Tibial artery (tissue), 4 donors: ENCODE measurements at regions not wholly inside any gene's neighbourhood (a gene's known extent, or its start where the extent isn't known, plus 50 kb on each side); places are given as distances from the start of the nearest gene placed in this dataset.

ENCODE experiments used
- DNase-seq, 2 donors: peaks; one replicate each; pipeline ENCODE4 v3.0.0-alpha.2; 2019
- H3K27ac ChIP-seq, 2 donors: fragments of 200-600 bp; sonication (generic) in 1 of 2; 1 replicate in 1 of 2; 2 replicates in 1 of 2; pipeline ENCODE4 v1.5.1; 2018 to 2019; ENCODE audit warnings: mild to moderate bottlenecking in 1 of 2
- H3K27me3 ChIP-seq, 2 donors: fragments of 200-600 bp; sonication (generic) in 1 of 2; one replicate each; pipeline versions ENCODE4 v1.5.1 to v1.6.0; 2016 to 2019
- H3K36me3 ChIP-seq, 3 donors: fragments of 200-600 bp; sonication (generic) in 2 of 3; one replicate each; pipeline ENCODE4 v1.5.1; 2016 to 2019; ENCODE audit warnings: mild to moderate bottlenecking in 2 of 3
- H3K4me1 ChIP-seq, 4 donors: fragments of 200-600 bp; sonication (generic) in 2 of 4; 1 replicate in 3 of 4; 2 replicates in 1 of 4; pipeline ENCODE4 v1.5.1; 2016 to 2019
- H3K4me3 ChIP-seq, 2 donors: fragments of 200-600 bp; sonication (generic) in 1 of 2; 1 replicate in 1 of 2; 2 replicates in 1 of 2; pipeline ENCODE4 v1.5.1; 2018 to 2019; ENCODE audit warnings: mild to moderate bottlenecking in 2 of 2
- H3K9me3 ChIP-seq, 3 donors: fragments of 200-600 bp; sonication (generic) in 1 of 3; one replicate each; pipeline ENCODE4 v1.5.1; 2016 to 2019
- CTCF ChIP-seq, 2 experiments: fragments of 200-600 bp in 1 of 2; fragments of 450-650 bp in 1 of 2; IDR thresholded peaks; one replicate each; pipeline ENCODE4 v1.5.1; 2017 to 2019; ENCODE audit warnings: antibody characterized with exemption in 2 of 2, mild to moderate bottlenecking in 1 of 2, moderate library complexity in 1 of 2
- intact Hi-C: fragments of 100-400 bp; cut with DNase I; formaldehyde crosslinking; loops from one replicate; pipeline ENCODE4 v1.15.0; 2023; ENCODE audit warnings: low total_unique reads

GRCh38 chr5:148923023-148923422 lies 96.6 kb downstream of the ADRB2 start:
- no peak overlapping the region for H3K4me3 ChIP-seq
- no peaks in the 10 kb centered on the region for H3K9me3 ChIP-seq
- DNase-seq = no peak
- intact Hi-C loops = no loop called here
- peaks cover 0 to 3% (median 0%) of the 10 kb centered on the region in 4 donors for H3K4me1 ChIP-seq
- no peaks in the 10 kb centered on the region for H3K36me3 ChIP-seq
- TF ChIP-seq CTCF (IDR thresholded peaks at IDR 0.05) = no peak
- H3K27ac ChIP-seq = no peak overlapping the region
- H3K27me3 ChIP-seq = peaks cover 0 to 4% of the 10 kb centered on the region in 2 donors

- no peaks in the 10 kb centered on the region for H3K36me3 ChIP-seq
- no peak overlapping the region for H3K4me3 ChIP-seq
- H3K27me3 ChIP-seq = peaks cover 0 to 4% of the 10 kb centered on the region in 2 donors
- H3K27ac ChIP-seq = no peak overlapping the region
- intact Hi-C loops = no loop called here
- H3K9me3 ChIP-seq = no peaks in the 10 kb centered on the region
- H3K4me1 ChIP-seq = peaks cover 0 to 3% (median 0%) of the 10 kb centered on the region in 4 donors
- TF ChIP-seq CTCF (IDR thresholded peaks at IDR 0.05) = no peak
- DNase-seq = no peak
Observed at GRCh38 chr5:148924817-148925216, 98.4 kb downstream of the ADRB2 start.

- TF ChIP-seq CTCF (IDR thresholded peaks at IDR 0.05) = no peak
- DNase-seq = no peak
- Histone ChIP-seq H3K36me3 (no peaks in the 10 kb centered on the region), H3K4me1 (peaks cover 0 to 3% (median 0%) of the 10 kb centered on the region in 4 donors), H3K27me3 (no peaks in the 10 kb centered on the region), H3K4me3 (no peak overlapping the region), H3K27ac (no peak overlapping the region), H3K9me3 (no peaks in the 10 kb centered on the region)
- intact Hi-C loops = no loop called here
Observed at GRCh38 chr5:148926207-148926606, 99.8 kb downstream of the ADRB2 start.

GRCh38 chr5:148927307-148927946 lies 101.0 kb downstream of the ADRB2 start:
- H3K27ac ChIP-seq = no peak overlapping the region
- no peak for TF ChIP-seq CTCF (IDR thresholded peaks at IDR 0.05)
- peaks cover 0 to 3% (median 0%) of the 10 kb centered on the region in 4 donors for H3K4me1 ChIP-seq
- no peak overlapping the region for H3K4me3 ChIP-seq
- no peaks in the 10 kb centered on the region for H3K9me3 ChIP-seq
- intact Hi-C loops = no loop called here
- no peak for DNase-seq
- H3K27me3 ChIP-seq = no peaks in the 10 kb centered on the region
- no peaks in the 10 kb centered on the region for H3K36me3 ChIP-seq

GRCh38 chr5:148928141-148928540 lies 101.7 kb downstream of the ADRB2 start:
- Histone ChIP-seq H3K4me1 (peaks cover 0 to 3% (median 0%) of the 10 kb centered on the region in 4 donors), H3K36me3 (no peaks in the 10 kb centered on the region), H3K27me3 (no peaks in the 10 kb centered on the region), H3K27ac (no peak overlapping the region), H3K9me3 (no peaks in the 10 kb centered on the region), H3K4me3 (no peak overlapping the region)
- intact Hi-C loops = no loop called here
- no peak for TF ChIP-seq CTCF (IDR thresholded peaks at IDR 0.05)
- DNase-seq = no peak
